H1 (cell line): ENCODE measurements at regions not wholly inside any gene's neighbourhood (a gene's known extent, or its start where the extent isn't known, plus 50 kb on each side); places are given as distances from the start of the nearest gene placed in this dataset.

Experiments
- ASH2L ChIP-seq: fragments of 200-600, 300-600 bp; sonication (generic); IDR thresholded peaks from one replicate; pipeline ENCODE4 v1.7.1; 2017; ENCODE audit warnings: low read length
- BRCA1 ChIP-seq: IDR thresholded peaks from 2 replicates; pipeline ENCODE4 v1.6.1; 2012; ENCODE audit warnings: low read depth, low read length, improper control_type of control experiment
- EGR1 ChIP-seq: IDR thresholded peaks from 2 replicates; pipeline ENCODE4 v1.6.1; 2011; ENCODE audit warnings: low read depth, low read length, borderline replicate concordance
- NANOG ChIP-seq: IDR thresholded peaks from 2 replicates; pipeline ENCODE4 v1.6.1; 2011; ENCODE audit warnings: low read length, low read depth, mild to moderate bottlenecking, inconsistent platforms; ENCODE audit not compliant: insufficient read depth, poor library complexity, severe bottlenecking
- PHF8 ChIP-seq: fragments of 200-600 bp; sonication (generic); conservative IDR thresholded peaks from 2 replicates; pipeline ENCODE4 v1.7.1; 2012; ENCODE audit warnings: low read depth, mild to moderate bottlenecking, inconsistent platforms, low read length, moderate library complexity

DNA sequence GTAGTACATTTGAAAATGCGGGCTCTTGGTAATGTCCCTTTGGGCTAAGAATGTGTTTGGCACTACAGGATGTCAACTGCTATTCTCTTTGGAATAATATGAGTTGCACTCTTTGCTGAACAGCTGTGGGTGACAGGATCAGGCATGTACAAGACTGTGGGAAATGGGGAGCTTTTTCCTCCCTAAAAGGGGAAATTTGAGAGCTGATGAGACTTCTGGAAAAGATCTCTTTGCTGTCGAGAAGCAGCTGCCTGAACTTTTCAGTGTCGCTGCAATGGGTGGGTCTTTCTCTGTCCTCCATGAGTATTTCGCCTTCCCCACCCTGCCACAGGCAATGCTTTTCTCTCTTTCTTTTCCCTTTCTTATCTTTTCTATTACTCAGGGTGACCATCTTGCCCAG is 762.2 kb upstream of the GCFC2 start (continued):
- TF ChIP-seq NANOG, result no peak
- TF ChIP-seq EGR1, result no peak
- TF ChIP-seq ASH2L, result no peak
- no peak for TF ChIP-seq PHF8
- TF ChIP-seq BRCA1, result no peak
- TF ChIP-seq, all 59 proteins: peak for 0
